T-helper 1 cell (primary cell): ENCODE measurements at regions not wholly inside any gene's neighbourhood (a gene's known extent, or its start where the extent isn't known, plus 50 kb on each side); places are given as distances from the start of the nearest gene placed in this dataset.

Experiments used
- DNase-seq, 5 donors: peaks; one replicate each; pipeline ENCODE4 v3.0.0-alpha.2; 2012 to 2020

DNA sequence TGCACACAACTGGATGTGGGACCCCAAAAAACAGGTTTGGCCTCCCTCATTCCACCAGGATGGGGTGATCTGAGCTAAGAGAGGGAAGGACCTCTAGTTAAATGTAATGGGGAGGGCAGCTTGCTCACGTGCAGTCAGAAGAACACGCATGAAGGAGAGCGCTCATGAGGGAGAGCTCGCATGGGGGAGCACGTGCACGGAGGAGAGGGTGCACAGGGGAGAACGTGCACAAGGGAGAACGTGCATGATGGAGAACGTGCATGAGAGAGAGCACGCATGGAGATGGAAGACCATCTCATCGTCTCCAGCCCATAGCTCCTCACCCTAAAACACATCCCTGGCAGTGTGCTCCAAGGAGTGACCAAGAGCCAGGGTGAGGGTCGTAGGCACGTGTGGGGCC is 141.2 kb downstream of the RBFOX3 start:
- DNase-seq, result no peak

DNA sequence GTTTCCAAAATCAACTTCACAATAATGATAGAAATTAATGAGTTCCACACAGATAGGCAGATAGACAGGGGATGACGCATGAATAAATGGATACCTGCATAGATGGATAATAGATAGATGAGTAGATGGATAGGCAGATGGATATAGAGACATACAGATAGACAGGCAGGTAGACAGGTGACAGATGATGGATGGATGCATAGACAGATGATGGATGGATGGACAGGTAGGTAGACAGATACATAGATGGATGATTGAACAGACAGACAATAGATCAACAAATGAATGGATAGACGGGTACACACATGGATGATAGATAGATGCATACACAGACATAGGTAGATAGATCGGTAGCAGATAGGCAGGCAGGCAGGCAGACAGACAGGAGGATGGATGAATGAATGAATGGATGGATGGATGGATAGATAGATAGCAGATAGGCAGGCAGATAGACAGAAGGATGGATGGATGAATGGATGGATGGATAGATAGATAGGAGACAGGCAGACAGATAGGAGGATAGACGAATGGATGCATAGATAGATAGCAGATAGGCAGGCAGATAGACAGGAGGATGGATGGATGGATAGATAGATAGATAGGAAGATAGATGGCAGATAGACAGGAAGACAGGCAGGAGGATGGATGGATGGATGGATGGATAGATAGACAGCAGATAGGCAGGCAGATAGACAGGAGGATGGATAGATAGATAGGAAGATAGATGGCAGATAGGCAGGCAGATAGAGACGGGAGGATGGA is 142.5 kb downstream of the RBFOX3 start:
- no peak for DNase-seq

DNA sequence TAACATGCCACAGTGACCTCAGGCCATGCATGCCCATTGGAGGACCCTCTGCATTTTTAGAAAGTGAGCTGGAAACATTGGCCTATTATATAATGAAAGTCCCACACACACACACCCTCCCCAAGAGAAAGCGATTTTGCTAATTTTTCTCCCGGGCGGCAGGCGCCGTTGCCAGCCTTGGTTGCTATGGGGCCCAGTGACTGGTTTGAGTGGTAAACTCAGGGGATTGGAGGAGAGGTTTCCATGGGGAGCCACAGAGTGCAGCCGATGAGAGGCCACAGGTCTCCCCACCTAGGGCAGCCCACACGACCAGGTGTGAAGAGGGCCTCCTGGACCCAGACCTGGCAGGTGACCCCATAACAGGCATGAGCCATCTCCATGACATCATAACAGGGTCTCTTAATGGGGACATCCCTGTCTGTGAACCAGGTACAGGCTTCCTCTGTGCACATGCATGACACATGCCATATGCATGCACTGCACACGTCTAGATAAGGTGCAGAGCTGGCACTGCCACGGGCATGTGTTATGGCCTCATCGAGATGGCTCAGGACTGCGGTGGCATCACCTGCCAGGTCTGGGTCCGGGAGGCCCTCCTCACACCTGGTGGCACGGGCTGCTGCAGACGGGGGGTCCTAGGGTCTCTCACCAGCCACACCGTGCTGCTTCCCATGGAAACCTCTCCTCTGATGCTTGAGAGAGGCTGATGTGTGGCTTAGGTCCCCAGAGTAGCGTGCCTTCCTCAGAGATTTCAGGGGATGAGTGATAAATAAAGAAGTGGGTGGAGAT is 144.1 kb downstream of the RBFOX3 start:
- DNase-seq, result no peak

DNA sequence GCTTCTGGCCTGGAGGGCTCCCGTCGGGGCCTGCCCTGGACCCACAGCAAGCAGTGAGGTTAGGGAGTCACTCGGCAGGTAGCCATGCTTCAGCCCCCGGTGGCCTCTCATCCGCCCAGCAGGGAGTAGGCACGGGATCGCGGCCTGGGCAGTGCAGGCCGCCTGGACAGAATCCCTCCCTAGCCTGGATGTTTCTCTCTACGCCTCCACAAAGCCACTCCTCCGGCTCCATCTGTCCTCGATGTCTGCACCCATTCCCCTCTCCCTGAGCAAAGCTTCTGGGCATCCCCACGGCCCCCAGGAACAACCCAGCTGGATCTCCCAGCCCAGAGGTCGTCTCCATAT is 145.2 kb downstream of the RBFOX3 start:
- DNase-seq, result no peak

DNA sequence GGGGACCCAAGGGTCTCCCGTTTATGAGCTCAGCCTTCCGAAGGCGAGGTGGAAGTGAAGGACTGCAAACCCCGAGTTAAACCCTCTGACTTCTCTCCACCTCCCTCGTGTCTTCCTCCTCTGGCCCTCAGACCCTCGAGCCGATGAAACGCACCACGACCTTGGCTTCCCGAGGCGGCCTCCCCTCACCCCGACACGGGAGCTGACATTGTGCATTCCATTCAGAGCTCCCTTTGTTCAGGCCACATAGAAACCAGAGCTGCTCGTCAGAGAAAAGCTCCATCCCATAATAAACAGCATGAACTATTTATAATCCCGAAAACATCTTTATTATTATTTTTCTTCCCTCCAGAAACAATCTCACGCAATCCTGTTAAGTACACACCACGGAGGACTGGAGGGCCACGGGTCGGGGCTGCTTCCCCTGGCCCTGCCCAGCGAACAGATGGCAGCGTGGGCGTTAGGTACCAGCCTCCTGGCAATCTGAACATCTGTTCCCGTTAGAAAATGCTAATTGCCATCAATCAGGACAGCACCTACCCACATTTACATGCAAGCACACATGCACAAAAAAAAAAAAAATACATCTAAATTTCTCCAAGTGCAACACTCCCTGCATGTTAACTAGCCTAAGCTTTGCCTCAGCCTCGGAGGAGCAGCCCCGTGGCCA is 145.7 kb downstream of the RBFOX3 start:
- DNase-seq, result no peak

DNA sequence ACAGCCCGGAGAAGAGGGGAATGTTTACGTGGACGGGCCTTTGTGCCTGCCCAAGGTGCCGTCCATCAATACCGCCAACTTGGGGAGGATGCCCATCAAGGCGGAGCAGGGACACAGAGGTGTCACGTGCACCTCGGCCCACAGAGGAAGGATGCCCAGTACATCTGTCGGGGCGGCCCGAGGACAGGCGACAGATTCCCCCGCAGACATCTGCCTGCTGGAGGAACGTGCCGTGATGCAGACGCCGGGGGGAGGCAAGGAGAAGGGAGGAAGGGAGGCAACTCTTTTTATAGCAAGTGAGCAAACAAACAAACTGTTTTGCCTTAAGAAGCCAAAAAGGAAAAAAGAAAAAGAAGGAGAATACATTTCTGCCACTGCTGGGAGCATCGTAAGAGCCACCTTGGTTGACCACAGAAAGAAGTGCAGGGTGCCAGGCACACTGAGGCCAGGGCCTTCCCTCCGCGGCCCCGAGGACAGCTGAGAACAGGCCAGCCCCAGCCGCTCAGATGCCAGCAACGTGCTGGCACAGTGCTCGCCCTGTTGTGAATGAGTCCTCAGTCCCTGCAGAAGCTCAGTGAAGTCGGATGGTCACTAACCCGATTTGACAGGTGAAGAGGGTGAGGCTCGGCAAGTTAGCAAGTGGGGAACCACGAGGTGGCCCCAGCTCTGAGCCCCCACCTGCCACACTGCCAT is 146.4 kb downstream of the RBFOX3 start:
- no peak for DNase-seq

DNA sequence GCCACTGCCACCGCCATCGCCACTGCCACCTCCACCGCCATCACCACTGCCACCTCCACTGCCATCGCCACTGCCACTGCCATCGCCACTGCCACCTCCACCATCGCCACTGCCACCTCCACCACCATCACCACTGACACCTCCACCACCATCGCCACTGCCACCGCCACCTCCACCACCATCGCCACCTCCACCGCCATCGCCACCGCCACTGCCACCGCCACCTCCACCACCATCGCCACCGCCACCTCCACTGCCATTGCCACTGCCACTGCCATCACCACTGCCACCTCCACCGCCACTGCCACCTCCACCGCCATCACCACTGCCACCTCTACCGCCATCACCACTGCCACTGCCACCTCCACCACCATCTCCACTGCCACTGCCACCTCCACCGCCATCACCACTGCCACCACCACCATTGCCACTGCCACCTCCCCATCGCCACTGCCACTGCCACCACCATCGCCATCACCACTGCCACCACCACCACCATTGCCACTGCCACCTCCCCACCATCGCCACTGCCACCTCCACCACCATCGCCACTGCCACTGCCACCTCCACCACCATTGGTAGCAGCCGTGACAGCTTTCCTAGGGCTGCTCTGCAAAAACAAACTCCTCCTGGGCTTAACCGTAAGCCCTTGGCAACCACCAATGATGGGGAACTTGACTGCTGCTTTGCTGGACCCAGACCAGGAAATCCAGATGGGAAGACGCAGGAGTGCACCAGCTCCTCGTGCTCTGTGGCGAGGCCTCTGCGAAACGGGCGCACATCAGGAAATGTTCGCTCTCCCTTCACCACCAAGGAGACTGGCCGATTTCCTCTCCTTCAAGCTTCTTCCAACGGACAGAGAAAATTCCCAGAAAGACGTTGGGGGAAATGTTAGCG is 147.2 kb downstream of the RBFOX3 start:
- DNase-seq, result no peak

DNA sequence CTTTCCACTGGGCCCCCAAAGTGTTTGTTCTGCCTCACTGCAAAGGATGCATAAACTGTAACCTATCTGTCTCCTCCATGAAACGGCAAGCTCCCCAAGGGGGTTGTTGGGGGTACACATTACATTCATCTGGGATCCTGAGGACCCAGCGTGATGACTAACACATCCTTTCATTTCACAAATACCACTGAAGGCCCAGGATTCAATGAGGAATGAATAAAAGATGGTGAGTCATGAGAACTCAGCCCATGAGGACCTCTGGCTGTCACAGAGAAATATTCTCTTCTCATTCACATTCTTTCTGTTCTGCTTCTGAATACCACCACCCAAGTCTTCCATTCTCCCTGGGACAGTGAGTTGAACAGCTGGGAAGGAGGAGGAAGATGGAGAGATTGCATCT is 149.8 kb downstream of the RBFOX3 start:
- no peak for DNase-seq

DNA sequence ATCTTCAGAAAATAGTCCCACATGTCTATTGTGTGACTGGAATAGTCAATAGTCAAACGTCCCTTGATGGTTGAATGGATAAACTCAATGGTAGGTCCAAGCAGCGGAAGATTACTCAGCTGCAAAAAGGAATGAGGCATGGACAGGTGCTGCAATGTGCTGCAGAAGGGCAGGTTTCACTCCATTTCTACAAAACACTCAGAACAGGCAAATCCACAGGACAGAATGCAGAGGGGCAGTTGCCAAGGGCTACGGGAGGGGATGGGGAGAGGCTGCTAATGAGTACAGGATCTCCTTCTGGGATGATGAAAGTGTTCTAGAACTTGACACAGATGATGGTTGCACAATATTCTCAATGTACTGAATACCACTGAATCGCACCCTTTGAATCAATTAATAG is 151.0 kb downstream of the RBFOX3 start:
- DNase-seq, result no peak

DNA sequence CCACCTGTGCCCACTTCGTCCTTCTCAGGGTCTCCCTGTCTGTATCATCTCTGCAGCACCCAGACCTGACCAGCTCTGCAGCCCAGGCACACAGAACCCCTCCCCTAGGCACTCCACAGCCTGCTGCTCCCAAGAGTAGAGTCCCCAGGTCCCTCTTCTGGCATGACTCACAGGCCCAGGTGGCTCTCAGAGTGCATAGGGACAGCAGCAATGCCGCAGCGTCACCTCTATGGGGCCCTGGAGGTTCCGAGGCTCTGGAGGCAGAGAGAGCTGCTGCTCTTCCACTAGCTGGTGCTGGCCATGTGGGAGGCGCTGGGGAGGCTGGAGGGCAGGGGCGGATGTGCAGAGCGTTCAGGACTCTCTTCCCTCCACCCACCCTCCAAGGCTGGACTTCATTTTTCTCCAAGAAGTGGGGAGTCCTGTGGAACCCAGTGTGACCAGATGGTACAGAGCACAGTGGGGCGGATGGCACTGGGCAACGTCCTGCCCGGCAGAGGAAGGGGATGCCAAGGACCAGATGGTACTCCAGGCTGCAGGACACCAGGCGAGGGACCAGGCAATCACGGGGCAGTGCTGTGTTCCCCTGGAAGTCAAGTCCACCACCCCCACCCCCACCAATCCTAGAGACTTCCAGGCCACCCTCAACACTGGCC is 151.7 kb downstream of the RBFOX3 start:
- DNase-seq, result no peak

DNA sequence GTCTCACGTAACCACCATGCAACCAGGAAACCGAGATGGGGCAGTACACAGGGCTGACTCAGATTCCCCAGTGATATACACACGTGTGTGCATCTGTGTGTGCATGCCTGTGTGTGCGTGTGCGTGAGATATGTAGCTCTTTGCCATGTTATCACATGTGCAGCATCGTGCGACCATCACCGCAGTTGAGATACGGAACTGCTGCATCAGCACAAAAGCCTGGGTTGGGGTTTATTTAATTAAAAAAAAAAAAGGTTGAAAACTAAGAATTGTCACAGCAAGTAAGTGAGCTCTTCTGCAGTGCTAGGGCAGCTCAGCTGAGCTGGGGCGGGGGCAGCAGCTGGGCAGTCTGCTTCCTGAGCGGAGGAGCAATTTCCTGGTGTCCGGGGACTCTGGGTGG is 152.5 kb downstream of the RBFOX3 start:
- DNase-seq, result no peak

DNA sequence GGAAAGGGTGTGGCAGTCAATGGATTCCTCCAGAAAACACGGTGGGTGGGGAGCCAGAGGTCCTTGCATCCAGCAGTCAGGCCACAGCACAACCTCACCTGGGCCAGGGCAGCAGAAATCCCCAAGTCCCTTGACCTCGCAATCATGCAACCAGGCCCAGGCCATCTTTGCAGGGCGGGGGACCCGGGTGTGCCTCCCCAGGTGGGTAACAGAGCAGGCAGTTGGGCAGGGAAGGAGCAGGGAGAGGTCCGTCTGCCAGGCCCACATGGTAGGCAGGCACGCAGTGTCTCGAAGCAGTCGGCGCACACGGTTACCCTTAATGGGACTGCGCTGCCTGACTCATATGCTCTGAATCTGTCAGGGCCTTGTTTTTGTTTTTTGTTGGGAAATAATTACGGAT is 153.0 kb downstream of the RBFOX3 start:
- DNase-seq, result no peak

DNA sequence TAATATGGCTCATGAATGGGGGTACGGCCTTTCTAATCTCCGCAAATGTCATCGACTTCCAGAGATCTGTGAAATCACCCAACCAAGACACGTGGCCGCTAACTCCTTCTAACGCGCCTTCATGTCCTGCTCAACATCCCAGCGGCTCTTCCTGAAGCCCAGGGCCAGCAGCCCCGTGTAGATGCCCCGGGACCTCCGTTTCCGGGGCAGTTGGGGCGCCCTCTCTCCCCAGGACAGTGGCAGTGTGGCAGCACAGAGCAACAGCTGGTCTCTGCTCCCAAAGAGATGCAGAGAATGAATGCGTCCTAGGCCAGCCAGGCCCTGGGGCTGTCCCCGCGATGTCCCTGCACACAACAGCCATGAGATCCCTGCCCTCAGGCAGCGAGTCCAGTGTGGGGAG is 153.5 kb downstream of the RBFOX3 start:
- no peak for DNase-seq

DNA sequence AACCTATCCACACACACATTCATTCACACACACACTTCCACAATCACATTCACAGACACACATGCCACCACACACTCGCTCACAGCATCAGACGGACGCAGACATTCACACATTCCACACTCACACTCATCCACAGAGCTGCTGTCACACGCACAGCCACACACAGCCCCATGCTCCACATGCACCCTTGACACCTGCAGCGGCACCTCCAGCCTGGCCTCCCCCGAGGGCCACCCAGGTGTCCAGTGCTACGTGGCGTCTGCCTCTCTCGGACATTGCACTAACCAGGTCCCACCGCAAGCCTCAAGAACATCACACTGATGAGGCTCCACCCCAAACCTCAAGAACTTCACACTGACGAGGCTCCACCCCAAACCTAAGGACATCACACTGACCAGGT is 155.2 kb downstream of the RBFOX3 start:
- no peak for DNase-seq

DNA sequence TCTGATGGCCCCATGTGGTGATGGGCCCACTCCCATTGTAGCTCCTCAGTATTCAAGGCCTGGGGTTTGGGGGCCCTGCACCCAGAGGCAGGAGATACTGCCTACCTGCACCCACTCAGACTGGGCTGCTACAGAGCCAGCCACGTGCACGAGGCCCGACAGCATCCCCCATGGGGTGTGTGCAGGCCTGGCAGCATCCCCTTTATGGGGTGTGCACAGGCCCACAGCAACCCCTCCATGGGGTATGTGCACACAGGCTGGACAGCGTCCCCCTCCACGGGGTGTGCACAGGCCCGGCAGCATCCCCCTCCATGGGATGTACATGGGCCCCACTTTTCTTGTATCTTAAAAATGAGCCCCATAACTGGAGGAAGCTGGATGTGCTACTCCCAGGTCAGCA is 156.0 kb downstream of the RBFOX3 start:
- DNase-seq, result no peak

DNA sequence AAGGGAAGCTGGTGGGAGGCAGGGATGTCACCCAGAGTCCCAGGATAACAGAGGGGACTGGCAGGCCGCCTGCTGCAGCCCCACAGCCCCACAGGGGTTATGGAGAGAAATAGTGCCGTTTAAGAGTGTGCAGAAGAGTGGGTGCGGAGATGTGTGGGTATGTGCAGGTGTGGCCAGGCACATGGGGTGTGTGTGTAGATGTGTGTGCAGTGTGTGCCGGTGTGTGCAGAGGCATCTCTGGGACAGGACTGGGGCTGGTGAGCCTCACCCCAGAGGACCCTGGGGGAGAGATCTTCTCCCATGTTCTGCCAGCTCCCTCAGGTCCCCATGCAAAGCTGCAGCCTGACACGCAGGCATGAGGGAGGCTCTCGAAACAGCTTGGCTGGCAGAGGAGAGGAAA is 157.4 kb downstream of the RBFOX3 start:
- DNase-seq, result no peak

DNA sequence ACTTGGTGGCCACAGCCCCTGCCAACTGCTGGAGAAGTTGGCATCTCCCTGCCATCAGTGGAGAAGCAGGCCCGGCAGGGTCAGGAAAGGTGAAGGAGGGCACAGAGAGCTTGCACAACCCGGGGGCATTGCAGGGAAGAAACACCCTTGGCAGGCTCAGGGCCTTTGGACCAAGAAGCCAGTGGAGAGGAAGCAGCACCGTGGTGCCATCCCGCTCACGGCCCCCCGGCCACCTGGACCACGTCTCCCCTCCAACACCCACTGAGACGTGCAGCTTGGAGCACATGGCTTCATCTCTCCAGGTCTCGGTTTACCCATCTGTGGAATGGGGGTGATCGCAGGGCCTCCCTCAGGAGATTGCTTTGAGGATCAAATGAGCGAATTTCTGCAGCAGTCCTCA is 158.1 kb downstream of the RBFOX3 start:
- no peak for DNase-seq

DNA sequence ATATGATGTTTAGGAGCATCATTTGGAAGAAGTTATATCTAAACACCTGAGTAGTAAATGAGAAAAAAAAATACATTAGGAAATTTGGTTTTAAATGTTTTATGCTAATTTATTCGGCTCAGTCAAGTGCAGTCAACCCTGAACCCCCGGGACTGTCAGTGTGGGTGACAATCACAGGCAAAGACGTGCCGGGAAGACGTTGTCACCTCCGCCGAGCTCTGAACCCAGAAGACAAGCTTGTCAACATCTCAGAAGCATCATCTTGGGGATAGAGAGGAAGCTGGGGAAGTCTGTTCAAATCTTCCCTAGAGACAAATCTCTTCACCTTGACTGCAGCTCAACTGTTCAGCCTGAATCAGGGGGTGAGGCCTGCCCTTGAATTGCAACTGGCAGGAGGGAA is 159.7 kb downstream of the RBFOX3 start:
- no peak for DNase-seq

DNA sequence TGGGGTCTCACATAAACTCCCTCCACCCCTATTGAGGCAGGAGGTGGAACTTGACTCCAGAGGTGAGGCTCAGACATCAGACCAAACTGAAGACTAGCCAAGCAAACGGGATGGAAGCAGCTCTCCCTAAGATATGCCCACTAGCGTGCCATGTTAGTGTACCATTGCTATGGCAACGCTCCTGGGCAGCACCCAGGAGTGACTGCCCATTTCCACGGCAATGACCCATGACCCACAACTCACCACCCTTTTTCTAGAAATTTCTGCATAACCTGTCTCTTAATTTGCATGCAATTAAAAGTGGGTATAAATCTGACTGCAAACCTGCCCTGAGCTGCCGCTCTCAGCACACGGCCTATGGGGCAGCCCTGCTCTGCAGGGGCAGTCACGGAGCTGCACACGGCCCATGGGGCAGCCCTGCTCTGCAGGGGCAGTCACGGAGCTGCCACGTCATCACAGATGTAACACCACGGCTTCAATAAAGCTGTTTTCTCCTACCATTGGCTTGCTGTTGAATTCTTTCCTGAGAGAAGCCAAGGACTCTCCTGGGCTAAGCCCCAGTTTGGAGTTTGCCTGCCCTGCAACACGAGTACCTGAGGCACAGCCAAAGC is 164.3 kb downstream of the RBFOX3 start:
- DNase-seq, result no peak

DNA sequence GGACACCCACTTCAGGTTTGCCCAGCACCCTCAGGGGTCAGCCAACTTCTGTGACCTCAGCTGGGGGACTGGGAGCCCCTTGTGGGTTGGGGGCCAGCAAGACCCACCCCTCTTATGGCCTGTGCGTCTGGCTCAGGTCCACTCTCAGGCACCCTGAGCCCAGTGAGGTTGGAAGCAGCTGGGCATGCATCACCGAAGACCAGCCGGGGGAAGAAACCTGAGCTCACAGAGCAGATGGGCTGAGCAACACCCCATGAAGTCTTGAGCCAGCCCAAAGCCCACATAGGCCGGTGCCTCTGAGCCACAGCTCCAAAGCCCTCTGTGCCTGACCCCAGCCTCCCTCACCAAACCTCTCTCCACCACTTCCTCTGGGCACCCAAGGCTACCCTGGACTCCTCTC is 166.7 kb downstream of the RBFOX3 start:
- DNase-seq, result no peak

DNA sequence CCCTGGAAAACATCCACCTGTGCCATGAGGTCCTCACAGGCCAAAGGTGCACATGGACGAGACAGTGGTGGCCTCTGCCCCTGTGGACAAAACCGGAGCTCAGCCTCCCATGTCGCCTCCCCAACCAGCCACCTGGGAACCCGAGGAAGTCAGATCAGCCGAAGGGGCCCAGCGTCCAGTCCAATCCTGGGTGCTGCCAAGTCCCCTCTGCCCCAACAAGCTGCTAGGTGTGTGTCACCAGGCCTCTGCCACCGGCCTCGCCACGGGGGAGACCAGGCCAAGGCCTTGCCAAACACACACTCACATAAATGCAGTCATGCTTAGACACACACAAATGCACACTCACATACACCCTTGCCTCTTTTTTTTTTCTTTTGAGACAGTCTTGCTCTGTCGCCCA is 167.8 kb downstream of the RBFOX3 start:
- DNase-seq, result no peak
